DOHH2 (cell line): ENCODE measurements at regions not wholly inside any gene's neighbourhood (a gene's known extent, or its start where the extent isn't known, plus 50 kb on each side); places are given as distances from the start of the nearest gene placed in this dataset.

ENCODE experiments used
- H3F3A ChIP-seq: fragments of 200-600 bp; sonication (generic), shearing (Covaris generic); 2 replicates; pipeline ENCODE4 v1.6.0; 2016; ENCODE audit warnings: antibody characterized with exemption, mild to moderate bottlenecking; ENCODE audit not compliant: control insufficient read depth, insufficient read depth
- H3K27ac ChIP-seq: fragments of 200-600 bp; sonication (generic); 2 replicates; pipeline ENCODE4 v1.5.1; 2014; ENCODE audit warnings: low read depth, mild to moderate bottlenecking, low read length, moderate library complexity
- H3K27me3 ChIP-seq: fragments of 200-600 bp; sonication (generic); 2 replicates; pipeline ENCODE4 v1.6.1; 2014; ENCODE audit warnings: mild to moderate bottlenecking, low read length, mixed read lengths; ENCODE audit not compliant: control insufficient read depth
- H3K36me3 ChIP-seq: fragments of 200-600 bp; sonication (generic); 2 replicates; pipeline ENCODE4 v1.6.1; 2014; ENCODE audit warnings: mild to moderate bottlenecking, low read length, moderate library complexity, mixed read lengths; ENCODE audit not compliant: control insufficient read depth
- H3K4me1 ChIP-seq: fragments of 200-600 bp; sonication (generic); 2 replicates; pipeline ENCODE4 v1.6.1; 2014; ENCODE audit warnings: mild to moderate bottlenecking, low read length, mixed read lengths; ENCODE audit not compliant: control insufficient read depth
- H3K4me2 ChIP-seq: fragments of 200-600 bp; sonication (generic); 2 replicates; pipeline ENCODE4 v1.6.0; 2014; ENCODE audit warnings: mild to moderate bottlenecking, low read length, moderate library complexity
- H3K4me3 ChIP-seq: fragments of 200-600 bp; sonication (generic); 2 replicates; pipeline ENCODE4 v1.5.1; 2014; ENCODE audit warnings: mild to moderate bottlenecking, low read length, mixed read lengths
- H3K79me2 ChIP-seq: fragments of 200-600 bp; sonication (generic); 2 replicates; pipeline ENCODE4 v1.6.1; 2014; ENCODE audit warnings: mild to moderate bottlenecking, low read length, mixed read lengths; ENCODE audit not compliant: control insufficient read depth
- H3K9me2 ChIP-seq: fragments of 200-600 bp; sonication (generic); replicated peaks from 2 replicates; pipeline ENCODE4 v1.6.1; 2014; ENCODE audit warnings: mild to moderate bottlenecking, low read length, mixed read lengths; ENCODE audit not compliant: control insufficient read depth
- H3K9me3 ChIP-seq: fragments of 200-600 bp; sonication (generic); 2 replicates; pipeline ENCODE4 v1.6.1; 2014; ENCODE audit warnings: antibody characterized with exemption, low read length, mixed read lengths; ENCODE audit not compliant: control insufficient read depth, insufficient read depth
- H4K20me1 ChIP-seq: fragments of 200-600 bp; sonication (generic); 2 replicates; pipeline ENCODE4 v1.6.0; 2014; ENCODE audit warnings: low read depth, mild to moderate bottlenecking, antibody characterized with exemption, low read length, moderate library complexity; ENCODE audit not compliant: control insufficient read depth, insufficient read depth
- CTCF ChIP-seq: fragments of 200-600 bp; sonication (generic); IDR thresholded peaks from one replicate; pipeline ENCODE4 v1.5.1; 2014; ENCODE audit warnings: antibody characterized with exemption, mild to moderate bottlenecking, low read depth, low read length; ENCODE audit not compliant: poor library complexity, severe bottlenecking
- EZH2phosphoT487 ChIP-seq: fragments of 200-600 bp; sonication (generic); IDR thresholded peaks from 2 replicates; pipeline ENCODE4 v1.6.1; 2017; ENCODE audit warnings: borderline replicate concordance, mild to moderate bottlenecking, antibody characterized with exemption, low read length, moderate library complexity, mixed read lengths

GRCh38 chr2:150090031-150090430 is 397.4 kb downstream of the RND3 start:
- Histone ChIP-seq H3K4me1 (no peaks in the 10 kb centered on the region), H3K9me2 (no peaks in the 10 kb centered on the region), H3K79me2 (no peaks in the 10 kb centered on the region), H3K27me3 (no peaks in the 10 kb centered on the region), H3K9me3 (no peaks in the 10 kb centered on the region), H3K36me3 (no peaks in the 10 kb centered on the region), H3K4me3 (no peak overlapping the region), H4K20me1 (no peaks in the 10 kb centered on the region), H3K4me2 (no peak overlapping the region), H3K27ac (no peak overlapping the region), H3F3A (no peaks in the 10 kb centered on the region)
- TF ChIP-seq CTCF (no peak), EZH2phosphoT487 (no peak)

- Histone ChIP-seq H3K36me3 (no peaks in the 10 kb centered on the region), H3K4me2 (no peak overlapping the region), H3K79me2 (no peaks in the 10 kb centered on the region), H3K27ac (no peak overlapping the region), H3K4me3 (no peak overlapping the region), H3K4me1 (no peaks in the 10 kb centered on the region), H3K27me3 (no peaks in the 10 kb centered on the region), H3K9me3 (no peaks in the 10 kb centered on the region), H3F3A (no peaks in the 10 kb centered on the region), H4K20me1 (no peaks in the 10 kb centered on the region), H3K9me2 (no peaks in the 10 kb centered on the region)
- TF ChIP-seq CTCF: no peak
These were observed 398.9 kb downstream of the RND3 start for GRCh38 chr2:150088538-150088937.

GRCh38 chr2:150085478-150085877 is 402.0 kb downstream of the RND3 start:
- Histone ChIP-seq H3K4me2 (no peak overlapping the region), H3K27me3 (no peaks in the 10 kb centered on the region), H4K20me1 (no peaks in the 10 kb centered on the region), H3K79me2 (no peaks in the 10 kb centered on the region), H3K9me3 (no peaks in the 10 kb centered on the region), H3K9me2 (no peaks in the 10 kb centered on the region), H3K36me3 (no peaks in the 10 kb centered on the region), H3F3A (no peaks in the 10 kb centered on the region), H3K4me1 (no peaks in the 10 kb centered on the region), H3K27ac (no peak overlapping the region), H3K4me3 (no peak overlapping the region)
- no peak for TF ChIP-seq CTCF
- no peak for TF ChIP-seq EZH2phosphoT487
